ENCODE measurements at regions not wholly inside any gene's neighbourhood (a gene's known extent, or its start where the extent isn't known, plus 50 kb on each side); places are given as distances from the start of the nearest gene placed in this dataset.

GRCh38 chr21:17712887-17713286 lies 100.2 kb upstream of the BTG3 start:
- no peak for DNase-seq (ENCODE audit: extremely low spot score in 2 of 2)
- peaks cover 3% of the 10 kb centered on the region for H3K9me3 ChIP-seq
- H3K27ac ChIP-seq, result no peak overlapping the region
- H3K36me3 ChIP-seq, result no peaks in the 10 kb centered on the region
- no peak for TF ChIP-seq POLR2AphosphoS5 (IDR thresholded peaks at IDR 0.05; ENCODE audit: insufficient read depth in 1 of 2, low read depth in 1 of 2)
- intact Hi-C loops (cut with DNase I), result no loop called here
- no peaks in the 10 kb centered on the region for H3K4me1 ChIP-seq
- H3K4me3 ChIP-seq, result no peak overlapping the region
- no peaks in the 10 kb centered on the region for H3K27me3 ChIP-seq

DNA sequence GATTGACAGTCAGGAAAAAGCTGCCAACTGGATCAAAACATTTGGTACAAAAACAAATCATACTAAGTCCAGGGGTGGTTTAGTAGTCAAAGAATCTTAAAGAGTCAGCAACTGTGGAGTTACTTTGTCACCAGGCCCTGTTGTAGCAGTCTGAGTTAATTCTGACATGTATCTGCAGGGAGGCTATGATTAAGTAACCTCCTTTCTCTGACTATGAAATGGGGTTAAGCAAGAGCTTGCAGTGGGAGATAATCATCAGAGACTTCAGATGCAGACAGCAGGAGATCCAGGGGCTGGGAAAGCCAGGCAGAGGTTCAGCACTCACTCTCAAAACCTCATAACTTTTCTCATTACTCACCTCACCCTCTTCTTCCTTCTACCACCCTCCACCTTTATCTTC lies 99.2 kb upstream of the BTG3 start:
- no peak for DNase-seq (ENCODE audit: extremely low spot score in 2 of 2)
- no peak for TF ChIP-seq POLR2A (IDR thresholded peaks at IDR 0.05)
- TF ChIP-seq, protein P1, sequence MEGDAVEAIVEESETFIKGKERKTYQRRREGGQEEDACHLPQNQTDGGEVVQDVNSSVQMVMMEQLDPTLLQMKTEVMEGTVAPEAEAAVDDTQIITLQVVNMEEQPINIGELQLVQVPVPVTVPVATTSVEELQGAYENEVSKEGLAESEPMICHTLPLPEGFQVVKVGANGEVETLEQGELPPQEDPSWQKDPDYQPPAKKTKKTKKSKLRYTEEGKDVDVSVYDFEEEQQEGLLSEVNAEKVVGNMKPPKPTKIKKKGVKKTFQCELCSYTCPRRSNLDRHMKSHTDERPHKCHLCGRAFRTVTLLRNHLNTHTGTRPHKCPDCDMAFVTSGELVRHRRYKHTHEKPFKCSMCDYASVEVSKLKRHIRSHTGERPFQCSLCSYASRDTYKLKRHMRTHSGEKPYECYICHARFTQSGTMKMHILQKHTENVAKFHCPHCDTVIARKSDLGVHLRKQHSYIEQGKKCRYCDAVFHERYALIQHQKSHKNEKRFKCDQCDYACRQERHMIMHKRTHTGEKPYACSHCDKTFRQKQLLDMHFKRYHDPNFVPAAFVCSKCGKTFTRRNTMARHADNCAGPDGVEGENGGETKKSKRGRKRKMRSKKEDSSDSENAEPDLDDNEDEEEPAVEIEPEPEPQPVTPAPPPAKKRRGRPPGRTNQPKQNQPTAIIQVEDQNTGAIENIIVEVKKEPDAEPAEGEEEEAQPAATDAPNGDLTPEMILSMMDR (IDR thresholded peaks at IDR 0.05), result no peak
- peak in 1 of 2 donors; percentile 27 for TF ChIP-seq POLR2AphosphoS5 (IDR thresholded peaks at IDR 0.05; ENCODE audit: insufficient read depth in 1 of 2, low read depth in 1 of 2)
- H3K27ac ChIP-seq, result no peak overlapping the region
- H3K27me3 ChIP-seq, result no peaks in the 10 kb centered on the region
- H3K4me3 ChIP-seq, result no peak overlapping the region
- no peaks in the 10 kb centered on the region for H3K36me3 ChIP-seq
- no peaks in the 10 kb centered on the region for H3K4me1 ChIP-seq
- peaks cover 3% of the 10 kb centered on the region for H3K9me3 ChIP-seq
- intact Hi-C loops (cut with DNase I), result no loop called here

GRCh38 chr21:17709266-17709611 lies 96.5 kb upstream of the BTG3 start:
- no peaks in the 10 kb centered on the region for H3K4me1 ChIP-seq
- no peak for DNase-seq (ENCODE audit: extremely low spot score in 2 of 2)
- H3K9me3 ChIP-seq, result peaks cover 3% of the 10 kb centered on the region
- intact Hi-C loops (cut with DNase I), result no loop called here
- no peaks in the 10 kb centered on the region for H3K27me3 ChIP-seq
- H3K27ac ChIP-seq, result no peak overlapping the region
- H3K36me3 ChIP-seq, result no peaks in the 10 kb centered on the region
- H3K4me3 ChIP-seq, result no peak overlapping the region
- TF ChIP-seq POLR2AphosphoS5 (IDR thresholded peaks at IDR 0.05; ENCODE audit: insufficient read depth in 1 of 2, low read depth in 1 of 2) (no peak), POLR2A (IDR thresholded peaks at IDR 0.05) (no peak)
- TF ChIP-seq, protein P1 (IDR thresholded peaks at IDR 0.05), result no peak

GRCh38 chr21:17708522-17709265 lies 96.0 kb upstream of the BTG3 start:
- H3K9me3 ChIP-seq, result peaks cover 3% of the 10 kb centered on the region
- no peak overlapping the region for H3K27ac ChIP-seq
- no peak for TF ChIP-seq POLR2AphosphoS5 (IDR thresholded peaks at IDR 0.05; ENCODE audit: insufficient read depth in 1 of 2, low read depth in 1 of 2)
- TF ChIP-seq, protein P1 (IDR thresholded peaks at IDR 0.05), result no peak
- no peak for TF ChIP-seq POLR2A (IDR thresholded peaks at IDR 0.05)
- DNase-seq (ENCODE audit: extremely low spot score in 2 of 2), result no peak
- no peaks in the 10 kb centered on the region for H3K36me3 ChIP-seq
- H3K4me3 ChIP-seq, result no peak overlapping the region
- no peaks in the 10 kb centered on the region for H3K27me3 ChIP-seq
- intact Hi-C loops (cut with DNase I), result no loop called here
- H3K4me1 ChIP-seq, result no peaks in the 10 kb centered on the region

GRCh38 chr21:17699524-17700189 lies 87.0 kb upstream of the BTG3 start:
- Histone ChIP-seq H3K4me1 (no peaks in the 10 kb centered on the region), H3K27ac (no peak overlapping the region), H3K4me3 (no peak overlapping the region), H3K36me3 (no peaks in the 10 kb centered on the region), H3K9me3 (no peaks in the 10 kb centered on the region), H3K27me3 (no peaks in the 10 kb centered on the region)
- intact Hi-C loops (cut with DNase I), result no loop called here
- TF ChIP-seq, protein P1 (IDR thresholded peaks at IDR 0.05), result no peak
- no peak for TF ChIP-seq POLR2A (IDR thresholded peaks at IDR 0.05)
- no peak for TF ChIP-seq POLR2AphosphoS5 (IDR thresholded peaks at IDR 0.05; ENCODE audit: insufficient read depth in 1 of 2, low read depth in 1 of 2)
- no peak for DNase-seq (ENCODE audit: extremely low spot score in 2 of 2)
